Fibroblast of lung (primary cell): ENCODE measurements at regions not wholly inside any gene's neighbourhood (a gene's known extent, or its start where the extent isn't known, plus 50 kb on each side); places are given as distances from the start of the nearest gene placed in this dataset.

Experiments used
- DNase-seq, 2 donors: peaks; one replicate each; pipeline versions ENCODE4 v3.0.0 to v3.0.0-alpha.2; 2010; ENCODE audit warnings: low read depth in 2 of 2
- H2AFZ ChIP-seq: 2 replicates; pipeline ENCODE4 v1.5.1; 2012; ENCODE audit warnings: low read length, control low read depth, inconsistent platforms
- H3K27ac ChIP-seq: 2 replicates; pipeline ENCODE4 v1.5.1; 2011; ENCODE audit warnings: low read length, control low read depth; ENCODE audit not compliant: insufficient read depth
- H3K27me3 ChIP-seq: 2 replicates; pipeline ENCODE4 v1.5.1; 2011; ENCODE audit warnings: mild to moderate bottlenecking, low read length; ENCODE audit not compliant: control insufficient read depth, insufficient read depth
- H3K36me3 ChIP-seq: 2 replicates; pipeline ENCODE4 v1.5.1; 2011; ENCODE audit warnings: low read length; ENCODE audit not compliant: control insufficient read depth, insufficient read depth
- H3K4me1 ChIP-seq: 2 replicates; pipeline ENCODE4 v1.5.1; 2011; ENCODE audit warnings: low read length; ENCODE audit not compliant: control insufficient read depth, insufficient read depth; ENCODE audit errors: extremely low read depth
- H3K4me2 ChIP-seq: 2 replicates; pipeline ENCODE4 v1.5.1; 2011; ENCODE audit warnings: low read length, control low read depth; ENCODE audit not compliant: insufficient read depth; ENCODE audit errors: extremely low read depth
- H3K4me3 ChIP-seq, 4 experiments: fragments of 200-600 bp in 1 of 4; sonication (generic) in 1 of 4; replicated peaks in 1 of 4; 2 replicates each; pipeline ENCODE4 v1.5.1; 2011 to 2016; ENCODE audit warnings: low read length in 4 of 4, low read depth in 3 of 4, mild to moderate bottlenecking in 3 of 4, control low read depth in 2 of 4, inconsistent platforms in 1 of 4, mixed read lengths in 1 of 4; ENCODE audit not compliant: insufficient read depth in 1 of 4; ENCODE audit errors: control extremely low read depth in 1 of 4
- H3K79me2 ChIP-seq: 2 replicates; pipeline ENCODE4 v1.5.1; 2012; ENCODE audit warnings: mild to moderate bottlenecking, low read length, inconsistent platforms; ENCODE audit not compliant: control insufficient read depth, insufficient read depth
- H3K9ac ChIP-seq: 2 replicates; pipeline ENCODE4 v1.5.1; 2011; ENCODE audit warnings: mild to moderate bottlenecking, low read length, control low read depth; ENCODE audit not compliant: insufficient read depth
- H3K9me3 ChIP-seq: 2 replicates; pipeline ENCODE4 v1.5.1; 2012; ENCODE audit warnings: low read depth, low read length; ENCODE audit not compliant: control insufficient read depth, insufficient read depth
- H4K20me1 ChIP-seq: 2 replicates; pipeline ENCODE4 v1.5.1; 2011; ENCODE audit warnings: low read length; ENCODE audit not compliant: control insufficient read depth, insufficient read depth; ENCODE audit errors: extremely low read depth
- CTCF ChIP-seq, 2 donors: IDR thresholded peaks in 1 of 2; conservative IDR thresholded peaks in 1 of 2; 1 replicate in 1 of 2; 2 replicates in 1 of 2; pipeline ENCODE4 v1.5.1; 2011 to 2012; ENCODE audit warnings: low read length in 2 of 2, control low read depth in 1 of 2, inconsistent platforms in 1 of 2, low read depth in 1 of 2, mild to moderate bottlenecking in 1 of 2
- EZH2 ChIP-seq: IDR thresholded peaks from 2 replicates; pipeline ENCODE4 v1.5.1; 2012; ENCODE audit warnings: low read length, control low read depth, mild to moderate bottlenecking; ENCODE audit errors: missing control alignments

- H3K79me2 ChIP-seq, result no peaks in the 10 kb centered on the region
- no peak overlapping the region for H2AFZ ChIP-seq
- no peak for TF ChIP-seq EZH2
- TF ChIP-seq CTCF (conservative IDR thresholded peaks at IDR 0.05 in 1 of 2, IDR thresholded peaks at IDR 0.05 in 1 of 2; ENCODE audit: low read depth in 1 of 2, low read length in 2 of 2), result no peak
- no peak overlapping the region for H3K9ac ChIP-seq
- no peak for DNase-seq
- H3K4me2 ChIP-seq, result no peak overlapping the region
- H3K36me3 ChIP-seq, result no peaks in the 10 kb centered on the region
- no peaks in the 10 kb centered on the region for H4K20me1 ChIP-seq
- H3K27ac ChIP-seq, result no peak overlapping the region
- H3K27me3 ChIP-seq, result no peaks in the 10 kb centered on the region
- H3K9me3 ChIP-seq, result no peaks in the 10 kb centered on the region
- H3K4me1 ChIP-seq, result no peaks in the 10 kb centered on the region
- H3K4me3 ChIP-seq, result no peak overlapping the region
Observed at GRCh38 chr1:170369000-170369399, 163.0 kb upstream of the GORAB start.

GRCh38 chr1:170369417-170369816 is 162.5 kb upstream of the GORAB start:
- H3K9ac ChIP-seq, result no peak overlapping the region
- H2AFZ ChIP-seq, result no peak overlapping the region
- no peaks in the 10 kb centered on the region for H3K36me3 ChIP-seq
- H3K4me3 ChIP-seq, result no peak overlapping the region
- no peaks in the 10 kb centered on the region for H3K27me3 ChIP-seq
- no peak for TF ChIP-seq EZH2
- no peak for TF ChIP-seq CTCF (conservative IDR thresholded peaks at IDR 0.05 in 1 of 2, IDR thresholded peaks at IDR 0.05 in 1 of 2; ENCODE audit: low read depth in 1 of 2, low read length in 2 of 2)
- no peaks in the 10 kb centered on the region for H3K9me3 ChIP-seq
- H4K20me1 ChIP-seq, result no peaks in the 10 kb centered on the region
- H3K79me2 ChIP-seq, result no peaks in the 10 kb centered on the region
- no peak overlapping the region for H3K27ac ChIP-seq
- H3K4me1 ChIP-seq, result no peaks in the 10 kb centered on the region
- H3K4me2 ChIP-seq, result no peak overlapping the region
- no peak for DNase-seq

- no peaks in the 10 kb centered on the region for H3K4me1 ChIP-seq
- H3K27ac ChIP-seq, result no peak overlapping the region
- H4K20me1 ChIP-seq, result no peaks in the 10 kb centered on the region
- H3K9ac ChIP-seq, result no peak overlapping the region
- no peak overlapping the region for H2AFZ ChIP-seq
- DNase-seq, result no peak
- no peak for TF ChIP-seq EZH2
- no peak for TF ChIP-seq CTCF (conservative IDR thresholded peaks at IDR 0.05 in 1 of 2, IDR thresholded peaks at IDR 0.05 in 1 of 2; ENCODE audit: low read depth in 1 of 2, low read length in 2 of 2)
- H3K4me3 ChIP-seq, result no peak overlapping the region
- H3K79me2 ChIP-seq, result no peaks in the 10 kb centered on the region
- H3K9me3 ChIP-seq, result no peaks in the 10 kb centered on the region
- no peak overlapping the region for H3K4me2 ChIP-seq
- no peaks in the 10 kb centered on the region for H3K36me3 ChIP-seq
- no peaks in the 10 kb centered on the region for H3K27me3 ChIP-seq
Observed at GRCh38 chr1:170370087-170370486, 161.9 kb upstream of the GORAB start.
